ENCODE measurements at regions not wholly inside any gene's neighbourhood (a gene's known extent, or its start where the extent isn't known, plus 50 kb on each side); places are given as distances from the start of the nearest gene placed in this dataset.

DNA sequence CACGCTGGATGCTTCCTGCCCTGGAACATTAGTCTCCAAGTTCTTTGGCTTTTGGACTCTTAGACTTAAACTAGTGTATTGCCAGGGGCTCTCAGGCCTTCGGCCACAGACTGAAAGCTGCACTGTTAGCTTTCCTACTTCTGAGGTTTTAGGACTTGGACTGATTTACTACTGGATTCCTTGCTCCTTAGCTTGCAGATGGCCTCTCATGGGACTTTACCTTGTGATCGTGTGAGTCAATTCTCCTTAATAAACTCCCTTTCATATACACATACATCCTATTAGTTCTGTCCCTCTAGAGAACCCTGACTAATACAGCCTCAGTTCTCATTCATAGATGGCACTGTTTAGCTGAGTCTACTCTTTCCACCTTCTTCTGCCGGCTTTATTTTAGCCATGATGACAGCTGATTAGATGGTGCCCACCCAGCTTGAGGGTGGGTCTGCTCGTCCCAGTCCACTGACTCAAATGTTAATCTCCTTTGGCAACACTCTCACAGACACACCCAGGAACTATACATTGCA, 389.1 kb downstream of the NYAP2 start:
- TF ChIP-seq POLR2A (IDR thresholded peaks at IDR 0.05; ENCODE audit: low read length), result no peak
- TF ChIP-seq, protein P1, sequence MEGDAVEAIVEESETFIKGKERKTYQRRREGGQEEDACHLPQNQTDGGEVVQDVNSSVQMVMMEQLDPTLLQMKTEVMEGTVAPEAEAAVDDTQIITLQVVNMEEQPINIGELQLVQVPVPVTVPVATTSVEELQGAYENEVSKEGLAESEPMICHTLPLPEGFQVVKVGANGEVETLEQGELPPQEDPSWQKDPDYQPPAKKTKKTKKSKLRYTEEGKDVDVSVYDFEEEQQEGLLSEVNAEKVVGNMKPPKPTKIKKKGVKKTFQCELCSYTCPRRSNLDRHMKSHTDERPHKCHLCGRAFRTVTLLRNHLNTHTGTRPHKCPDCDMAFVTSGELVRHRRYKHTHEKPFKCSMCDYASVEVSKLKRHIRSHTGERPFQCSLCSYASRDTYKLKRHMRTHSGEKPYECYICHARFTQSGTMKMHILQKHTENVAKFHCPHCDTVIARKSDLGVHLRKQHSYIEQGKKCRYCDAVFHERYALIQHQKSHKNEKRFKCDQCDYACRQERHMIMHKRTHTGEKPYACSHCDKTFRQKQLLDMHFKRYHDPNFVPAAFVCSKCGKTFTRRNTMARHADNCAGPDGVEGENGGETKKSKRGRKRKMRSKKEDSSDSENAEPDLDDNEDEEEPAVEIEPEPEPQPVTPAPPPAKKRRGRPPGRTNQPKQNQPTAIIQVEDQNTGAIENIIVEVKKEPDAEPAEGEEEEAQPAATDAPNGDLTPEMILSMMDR (IDR thresholded peaks at IDR 0.05), result no peak

Measured in A549 (cell line).